Smooth muscle cell (in vitro differentiated cells): ENCODE measurements at regions not wholly inside any gene's neighbourhood (a gene's known extent, or its start where the extent isn't known, plus 50 kb on each side); places are given as distances from the start of the nearest gene placed in this dataset.

ENCODE experiments used
- DNase-seq: peaks from one replicate; lab custom pipeline; 2025; ENCODE audit not compliant: unreplicated experiment; lab: John Stamatoyannopoulos, UW
- H2AFZ ChIP-seq: fragments of 200-600 bp; sonication (generic); 2 replicates; pipeline ENCODE4 v1.6.0; 2016; ENCODE audit warnings: antibody characterized with exemption, low read depth, mild to moderate bottlenecking
- H3F3A ChIP-seq: fragments of 200-600 bp; sonication (generic); 2 replicates; pipeline ENCODE4 v1.6.0; 2017; ENCODE audit warnings: antibody characterized with exemption, low read depth
- H3K27ac ChIP-seq: fragments of 200-600 bp; sonication (generic); 2 replicates; pipeline ENCODE4 v1.5.1; 2016; ENCODE audit warnings: low read depth, mild to moderate bottlenecking
- H3K27me3 ChIP-seq: fragments of 200-600 bp; sonication (generic); 2 replicates; pipeline ENCODE4 v1.6.1; 2016; ENCODE audit warnings: low read depth, mild to moderate bottlenecking
- H3K36me3 ChIP-seq: fragments of 200-600 bp; sonication (generic); 2 replicates; pipeline ENCODE4 v1.5.1; 2016; ENCODE audit warnings: low read depth
- H3K4me1 ChIP-seq: fragments of 200-600 bp; sonication (generic); 2 replicates; pipeline ENCODE4 v1.5.1; 2016; ENCODE audit warnings: low read depth
- H3K4me2 ChIP-seq: fragments of 200-600 bp; sonication (generic); 2 replicates; pipeline ENCODE4 v1.6.0; 2016; ENCODE audit warnings: mild to moderate bottlenecking
- H3K4me3 ChIP-seq: fragments of 200-600 bp; sonication (generic); 2 replicates; pipeline ENCODE4 v1.5.1; 2016; ENCODE audit warnings: mild to moderate bottlenecking
- H3K79me2 ChIP-seq: fragments of 200-600 bp; sonication (generic); 2 replicates; pipeline ENCODE4 v1.6.0; 2016; ENCODE audit warnings: low read depth, mild to moderate bottlenecking
- H3K9ac ChIP-seq: fragments of 200-600 bp; sonication (generic); 2 replicates; pipeline ENCODE4 v1.6.0; 2016; ENCODE audit warnings: low read depth
- H3K9me3 ChIP-seq: fragments of 200-600 bp; sonication (generic); replicated peaks from 2 replicates; pipeline ENCODE4 v1.5.1; 2016; ENCODE audit warnings: low read depth
- H4K20me1 ChIP-seq: fragments of 200-600 bp; sonication (generic); 2 replicates; pipeline ENCODE4 v1.6.0; 2016; ENCODE audit warnings: low read depth
- WGBS: methylation state at CpG from one replicate; pipeline ENCODE4 v1.1.7; 2016; ENCODE audit warnings: low lambda C conversion rate; 5-methylcytosine and 5-hydroxymethylcytosine counted together
- TF ChIP-seq, protein P1 (sequence below): fragments of 200-600 bp; sonication (generic); IDR thresholded peaks from 2 replicates; pipeline ENCODE4 v1.5.1; 2017; ENCODE audit warnings: borderline replicate concordance, mild to moderate bottlenecking, antibody characterized with exemption; ENCODE audit not compliant: insufficient read depth, poor library complexity, severe bottlenecking

GRCh38 chr11:134468081-134468668 lies 56.1 kb upstream of the B3GAT1 start:
- Histone ChIP-seq H3K36me3 (no peaks in the 10 kb centered on the region), H3F3A (no peaks in the 10 kb centered on the region), H4K20me1 (no peaks in the 10 kb centered on the region), H3K4me3 (no peak overlapping the region), H2AFZ (no peak overlapping the region), H3K4me1 (peaks cover 4% of the 10 kb centered on the region), H3K79me2 (no peaks in the 10 kb centered on the region), H3K27ac (no peak overlapping the region), H3K27me3 (peaks cover 33% of the 10 kb centered on the region), H3K4me2 (no peak overlapping the region), H3K9me3 (no peaks in the 10 kb centered on the region), H3K9ac (no peak overlapping the region)
- DNase-seq = no peak
- TF ChIP-seq, protein P1, sequence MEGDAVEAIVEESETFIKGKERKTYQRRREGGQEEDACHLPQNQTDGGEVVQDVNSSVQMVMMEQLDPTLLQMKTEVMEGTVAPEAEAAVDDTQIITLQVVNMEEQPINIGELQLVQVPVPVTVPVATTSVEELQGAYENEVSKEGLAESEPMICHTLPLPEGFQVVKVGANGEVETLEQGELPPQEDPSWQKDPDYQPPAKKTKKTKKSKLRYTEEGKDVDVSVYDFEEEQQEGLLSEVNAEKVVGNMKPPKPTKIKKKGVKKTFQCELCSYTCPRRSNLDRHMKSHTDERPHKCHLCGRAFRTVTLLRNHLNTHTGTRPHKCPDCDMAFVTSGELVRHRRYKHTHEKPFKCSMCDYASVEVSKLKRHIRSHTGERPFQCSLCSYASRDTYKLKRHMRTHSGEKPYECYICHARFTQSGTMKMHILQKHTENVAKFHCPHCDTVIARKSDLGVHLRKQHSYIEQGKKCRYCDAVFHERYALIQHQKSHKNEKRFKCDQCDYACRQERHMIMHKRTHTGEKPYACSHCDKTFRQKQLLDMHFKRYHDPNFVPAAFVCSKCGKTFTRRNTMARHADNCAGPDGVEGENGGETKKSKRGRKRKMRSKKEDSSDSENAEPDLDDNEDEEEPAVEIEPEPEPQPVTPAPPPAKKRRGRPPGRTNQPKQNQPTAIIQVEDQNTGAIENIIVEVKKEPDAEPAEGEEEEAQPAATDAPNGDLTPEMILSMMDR = no peak
- 85% methylated on average over 10 of the region's 10 CpGs for WGBS

DNA sequence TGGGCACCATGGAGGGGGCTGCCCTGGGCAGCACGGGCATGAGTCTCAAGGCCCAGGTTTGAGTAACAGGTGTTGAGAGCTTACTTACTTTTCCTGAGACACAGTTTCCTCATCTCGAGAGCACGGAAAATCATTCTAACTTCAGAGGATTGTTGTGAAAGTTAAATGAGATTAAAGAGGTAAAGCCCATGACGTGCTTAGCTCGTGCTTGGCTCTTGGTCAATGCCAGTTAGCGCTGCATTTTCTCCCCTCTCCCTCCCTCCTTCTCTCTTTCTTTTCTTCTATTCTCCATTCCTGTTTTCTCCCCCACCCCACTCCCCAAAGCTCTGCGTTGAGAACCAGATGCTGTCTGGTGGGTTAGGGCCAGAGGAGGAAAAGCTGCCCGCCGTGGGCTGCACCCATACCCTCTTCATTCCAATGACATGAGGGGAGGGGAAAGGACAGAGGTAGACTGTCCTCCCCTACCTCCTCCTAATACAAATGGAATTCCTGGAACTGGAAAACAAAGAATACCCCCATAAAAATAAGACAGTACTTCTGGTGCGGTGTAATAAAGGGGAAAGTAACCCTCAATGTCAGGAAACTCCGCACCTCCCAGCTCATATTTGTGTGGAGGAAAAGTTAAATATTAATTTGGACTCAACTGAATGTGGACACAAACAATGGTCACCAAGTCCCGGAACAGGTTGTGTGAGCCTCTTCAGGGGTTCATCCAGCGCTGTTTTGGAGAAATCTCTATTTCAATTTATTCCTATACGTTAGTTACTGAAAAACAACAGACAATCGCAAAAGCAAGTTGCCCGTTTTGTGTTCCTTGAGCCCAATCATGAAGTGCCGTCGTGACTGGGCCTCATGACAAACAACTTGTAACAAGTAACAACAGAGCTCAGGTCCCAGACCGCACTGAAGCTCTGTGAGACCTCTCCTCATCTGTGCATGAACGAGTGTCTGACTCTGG lies 54.8 kb upstream of the B3GAT1 start:
- DNase-seq = no peak
- Histone ChIP-seq H3K4me2 (no peak overlapping the region), H3K4me3 (no peak overlapping the region), H3K36me3 (no peaks in the 10 kb centered on the region), H3K9me3 (no peaks in the 10 kb centered on the region), H3F3A (no peaks in the 10 kb centered on the region), H3K27me3 (peaks cover 45% of the 10 kb centered on the region), H2AFZ (no peak overlapping the region), H3K9ac (no peak overlapping the region), H3K27ac (no peak overlapping the region), H4K20me1 (no peaks in the 10 kb centered on the region), H3K79me2 (no peaks in the 10 kb centered on the region), H3K4me1 (peaks cover 4% of the 10 kb centered on the region)
- TF ChIP-seq, protein P1 = no peak
- WGBS = 83% methylated on average over 20 of the region's 20 CpGs

GRCh38 chr11:134466156-134466555 lies 54.1 kb upstream of the B3GAT1 start:
- WGBS = 44% methylated on average over 15 of the region's 15 CpGs
- H3K27ac ChIP-seq = no peak overlapping the region
- TF ChIP-seq, protein P1 = no peak
- H3K4me1 ChIP-seq = peaks cover 4% of the 10 kb centered on the region
- no peaks in the 10 kb centered on the region for H3K9me3 ChIP-seq
- H3K4me3 ChIP-seq = no peak overlapping the region
- no peaks in the 10 kb centered on the region for H3K36me3 ChIP-seq
- no peak for DNase-seq
- no peaks in the 10 kb centered on the region for H4K20me1 ChIP-seq
- no peaks in the 10 kb centered on the region for H3F3A ChIP-seq
- peaks cover 45% of the 10 kb centered on the region for H3K27me3 ChIP-seq
- H2AFZ ChIP-seq = no peak overlapping the region
- H3K79me2 ChIP-seq = no peaks in the 10 kb centered on the region
- H3K9ac ChIP-seq = no peak overlapping the region
- H3K4me2 ChIP-seq = no peak overlapping the region
